Tibial nerve (tissue), 4 donors: ENCODE measurements at regions not wholly inside any gene's neighbourhood (a gene's known extent, or its start where the extent isn't known, plus 50 kb on each side); places are given as distances from the start of the nearest gene placed in this dataset.

Source experiments
- DNase-seq, 2 donors: peaks; one replicate each; pipeline ENCODE4 v3.0.0-alpha.2; 2019; ENCODE audit warnings: low spot score in 2 of 2
- H3K27ac ChIP-seq, 4 donors: fragments of 200-600 bp; sonication (generic) in 3 of 4; one replicate each; pipeline ENCODE4 v1.5.1; 2017 to 2019; ENCODE audit warnings: mild to moderate bottlenecking in 1 of 4
- H3K27me3 ChIP-seq, 2 donors: fragments of 200-600 bp; sonication (generic) in 1 of 2; one replicate each; pipeline versions ENCODE4 v1.5.1 to v1.6.0; 2017 to 2019
- H3K36me3 ChIP-seq, 3 donors: fragments of 200-600 bp; sonication (generic); one replicate each; pipeline ENCODE4 v1.5.1; 2018 to 2019
- H3K4me1 ChIP-seq, 4 donors: fragments of 200-600 bp; sonication (generic) in 3 of 4; one replicate each; pipeline ENCODE4 v1.5.1; 2017 to 2019
- H3K4me3 ChIP-seq, 4 donors: fragments of 200-600 bp; sonication (generic) in 3 of 4; one replicate each; pipeline ENCODE4 v1.5.1; 2017 to 2019; ENCODE audit warnings: mild to moderate bottlenecking in 1 of 4, moderate library complexity in 1 of 4
- H3K9me3 ChIP-seq, 4 donors: fragments of 200-600 bp; sonication (generic) in 3 of 4; one replicate each; pipeline ENCODE4 v1.5.1; 2017 to 2019
- CTCF ChIP-seq, 5 experiments: fragments of 200-600 bp in 3 of 5; fragments of 450-650 bp in 2 of 5; sonication (generic) in 3 of 5; IDR thresholded peaks; one replicate each; pipeline ENCODE4 v1.5.1; 2016 to 2019; ENCODE audit warnings: antibody characterized with exemption in 5 of 5, mild to moderate bottlenecking in 3 of 5, moderate library complexity in 2 of 5
- EP300 ChIP-seq, 2 donors: sonication (generic); formaldehyde crosslinking; IDR thresholded peaks; one replicate each; pipeline ENCODE4 v1.6.1; 2017; ENCODE audit warnings: antibody characterized with exemption in 2 of 2, mild to moderate bottlenecking in 1 of 2
- POLR2A ChIP-seq, 2 donors: fragments of 450-650 bp; IDR thresholded peaks; one replicate each; pipeline ENCODE4 v1.6.1; 2017; ENCODE audit warnings: antibody characterized with exemption in 2 of 2, mild to moderate bottlenecking in 2 of 2, moderate library complexity in 2 of 2
- WGBS, 2 donors: methylation state at CpG; one replicate each; pipeline ENCODE4 v1.1.5; 2018; 5-methylcytosine and 5-hydroxymethylcytosine counted together

GRCh38 chr1:116287341-116288200 lies 85.5 kb upstream of the ATP1A1 start:
- no peak overlapping the region for H3K4me3 ChIP-seq
- no peaks in the 10 kb centered on the region for H3K9me3 ChIP-seq
- no peak overlapping the region for H3K27ac ChIP-seq
- 68 to 71% methylated on average over 5 of the region's 5 CpGs for WGBS, 2 donors
- no peaks in the 10 kb centered on the region for H3K27me3 ChIP-seq
- no peaks in the 10 kb centered on the region for H3K36me3 ChIP-seq
- no peak for DNase-seq
- TF ChIP-seq POLR2A (IDR thresholded peaks at IDR 0.05) (no peak), EP300 (IDR thresholded peaks at IDR 0.05) (no peak)
- H3K4me1 ChIP-seq: peaks cover 0 to 5% (median 0%) of the 10 kb centered on the region in 4 donors

GRCh38 chr1:116288201-116288598 lies 84.8 kb upstream of the ATP1A1 start:
- 62 to 74% methylated on average over 2 of the region's 2 CpGs for WGBS, 2 donors

GRCh38 chr1:116289193-116289592 lies 83.9 kb upstream of the ATP1A1 start:
- TF ChIP-seq EP300 (IDR thresholded peaks at IDR 0.05) (no peak), CTCF (IDR thresholded peaks at IDR 0.05) (no peak), POLR2A (IDR thresholded peaks at IDR 0.05) (no peak)
- peaks cover 0 to 5% (median 0%) of the 10 kb centered on the region in 4 donors for H3K4me1 ChIP-seq
- H3K4me3 ChIP-seq: no peak overlapping the region
- WGBS, 2 donors: 58 to 85% methylated on average over 2 of the region's 2 CpGs
- no peaks in the 10 kb centered on the region for H3K9me3 ChIP-seq
- H3K36me3 ChIP-seq: no peaks in the 10 kb centered on the region
- DNase-seq: no peak
- no peaks in the 10 kb centered on the region for H3K27me3 ChIP-seq
- no peak overlapping the region for H3K27ac ChIP-seq

More at GRCh38 chr1:116288201-116288598, 84.8 kb upstream of the ATP1A1 start:
- no peaks in the 10 kb centered on the region for H3K9me3 ChIP-seq
- no peak for DNase-seq
- peaks cover 0 to 5% (median 0%) of the 10 kb centered on the region in 4 donors for H3K4me1 ChIP-seq
- H3K27me3 ChIP-seq: no peaks in the 10 kb centered on the region
- no peak overlapping the region for H3K27ac ChIP-seq
- no peaks in the 10 kb centered on the region for H3K36me3 ChIP-seq
- TF ChIP-seq EP300 (IDR thresholded peaks at IDR 0.05) (no peak), POLR2A (IDR thresholded peaks at IDR 0.05) (no peak), CTCF (IDR thresholded peaks at IDR 0.05) (no peak)
- no peak overlapping the region for H3K4me3 ChIP-seq

- no peaks in the 10 kb centered on the region for H3K36me3 ChIP-seq
- H3K9me3 ChIP-seq: no peaks in the 10 kb centered on the region
- DNase-seq: no peak
- no peak overlapping the region for H3K4me3 ChIP-seq
- no peak overlapping the region for H3K27ac ChIP-seq
- H3K27me3 ChIP-seq: no peaks in the 10 kb centered on the region
- 79 to 83% methylated on average over 3 of the region's 3 CpGs for WGBS, 2 donors
- no peak for TF ChIP-seq EP300 (IDR thresholded peaks at IDR 0.05)
- no peak for TF ChIP-seq CTCF (IDR thresholded peaks at IDR 0.05)
- TF ChIP-seq POLR2A (IDR thresholded peaks at IDR 0.05): no peak
- H3K4me1 ChIP-seq: peaks cover 0 to 5% (median 0%) of the 10 kb centered on the region in 4 donors
Observed at GRCh38 chr1:116290085-116290705, 82.8 kb upstream of the ATP1A1 start.

- Histone ChIP-seq H3K4me3 (no peak overlapping the region), H3K27ac (no peak overlapping the region), H3K9me3 (no peaks in the 10 kb centered on the region), H3K36me3 (no peaks in the 10 kb centered on the region), H3K27me3 (no peaks in the 10 kb centered on the region), H3K4me1 (peaks cover 0 to 5% (median 0%) of the 10 kb centered on the region in 4 donors)
- no peak for TF ChIP-seq CTCF (IDR thresholded peaks at IDR 0.05)
- TF ChIP-seq EP300 (IDR thresholded peaks at IDR 0.05): no peak
- no peak for TF ChIP-seq POLR2A (IDR thresholded peaks at IDR 0.05)
- DNase-seq: no peak
- WGBS, 2 donors: 80 to 91% methylated on average over 2 of the region's 2 CpGs
Observed at GRCh38 chr1:116291024-116291423, 82.0 kb upstream of the ATP1A1 start.
